ENCODE measurements at regions not wholly inside any gene's neighbourhood (a gene's known extent, or its start where the extent isn't known, plus 50 kb on each side); places are given as distances from the start of the nearest gene placed in this dataset.
"Not testable (repeated sequence)": the region's sequence is repeated elsewhere in the genome, so short reads cannot be mapped to it uniquely, and the experiment has no call there.

GRCh38 chr18:29459972-29460371, 1283.0 kb upstream of the CDH2 start:
- DNase-seq = no peak

- no peak for DNase-seq
Observed at GRCh38 chr18:29457316-29457889, 1280.5 kb upstream of the CDH2 start.

GRCh38 chr18:29449424-29449823, 1272.5 kb upstream of the CDH2 start:
- DNase-seq = no peak

GRCh38 chr18:29439398-29439797, 1262.5 kb upstream of the CDH2 start:
- no peak for DNase-seq

- DNase-seq = no peak
Observed at GRCh38 chr18:29436459-29436858, 1259.5 kb upstream of the CDH2 start.

GRCh38 chr18:29434650-29435049, 1257.7 kb upstream of the CDH2 start:
- DNase-seq = no peak

- DNase-seq = no peak
Observed at GRCh38 chr18:29430416-29430815, 1253.5 kb upstream of the CDH2 start.

GRCh38 chr18:29418136-29418535, 1241.2 kb upstream of the CDH2 start:
- no peak for DNase-seq

GRCh38 chr18:29406996-29407395, 1230.1 kb upstream of the CDH2 start:
- no peak for DNase-seq

- DNase-seq = no peak
Observed at GRCh38 chr18:29397536-29397935, 1220.6 kb upstream of the CDH2 start.

GRCh38 chr18:29383311-29384273, 1206.7 kb upstream of the CDH2 start:
- DNase-seq = no peak

GRCh38 chr18:29378651-29379136, 1201.8 kb upstream of the CDH2 start:
- no peak for DNase-seq

GRCh38 chr18:29377346-29377745, 1200.4 kb upstream of the CDH2 start:
- DNase-seq = no peak

- no peak for DNase-seq
Observed at GRCh38 chr18:29373000-29373399, 1196.1 kb upstream of the CDH2 start.

- DNase-seq = no peak
Observed at GRCh38 chr18:29361843-29362242, 1184.9 kb upstream of the CDH2 start.

- not testable (repeated sequence) for DNase-seq
Observed at GRCh38 chr18:29360659-29361058, 1183.7 kb upstream of the CDH2 start.

GRCh38 chr18:29359222-29359621, 1182.3 kb upstream of the CDH2 start:
- not testable (repeated sequence) for DNase-seq

- no peak for DNase-seq
Observed at GRCh38 chr18:29351171-29351570, 1174.2 kb upstream of the CDH2 start.

GRCh38 chr18:29328932-29329331, 1152.0 kb upstream of the CDH2 start:
- DNase-seq = no peak

- no peak for DNase-seq
Observed at GRCh38 chr18:29326214-29326613, 1149.3 kb upstream of the CDH2 start.

GRCh38 chr18:29321561-29321960, 1144.6 kb upstream of the CDH2 start:
- no peak for DNase-seq

- no peak for DNase-seq
Observed at GRCh38 chr18:29313312-29313711, 1136.4 kb upstream of the CDH2 start.

GRCh38 chr18:29311580-29311979, 1134.7 kb upstream of the CDH2 start:
- DNase-seq = no peak

- no peak for DNase-seq
Observed at GRCh38 chr18:29309366-29309765, 1132.4 kb upstream of the CDH2 start.
